Neuronal stem cell (in vitro differentiated cells): ENCODE measurements at regions not wholly inside any gene's neighbourhood (a gene's known extent, or its start where the extent isn't known, plus 50 kb on each side); places are given as distances from the start of the nearest gene placed in this dataset.
A peak's percentile ranks its signal among the peaks of the same experiment; 100 is the strongest.
"Not testable (repeated sequence)": the region's sequence is repeated elsewhere in the genome, so short reads cannot be mapped to it uniquely, and the experiment has no call there.

ENCODE experiments used
- DNase-seq: peaks from one replicate; pipeline ENCODE4 v3.0.0-alpha.2; 2013; ENCODE audit warnings: low spot score
- H2AFZ ChIP-seq: one replicate; pipeline ENCODE4 v1.6.1; 2013; ENCODE audit warnings: mild to moderate bottlenecking, low read length, inconsistent platforms
- H2AK5ac ChIP-seq: 2 replicates; pipeline ENCODE4 v1.6.1; 2013; ENCODE audit warnings: low read depth, mild to moderate bottlenecking, inconsistent platforms, low read length, moderate library complexity, mixed read lengths
- H2BK120ac ChIP-seq: 2 replicates; pipeline ENCODE4 v1.6.1; 2013; ENCODE audit warnings: low read depth, mild to moderate bottlenecking, inconsistent platforms, low read length, moderate library complexity, mixed read lengths
- H2BK12ac ChIP-seq: one replicate; pipeline ENCODE4 v1.6.1; 2013; ENCODE audit warnings: low read length, inconsistent platforms
- H2BK15ac ChIP-seq: 2 replicates; pipeline ENCODE4 v1.6.1; 2013; ENCODE audit warnings: mild to moderate bottlenecking, low read length, inconsistent platforms, mixed read lengths
- H2BK5ac ChIP-seq: one replicate; pipeline ENCODE4 v1.6.1; 2013; ENCODE audit warnings: inconsistent platforms, mild to moderate bottlenecking, low read length, moderate library complexity
- H3K14ac ChIP-seq: one replicate; pipeline ENCODE4 v1.6.1; 2013; ENCODE audit warnings: low read length, inconsistent platforms
- H3K18ac ChIP-seq: 2 replicates; pipeline ENCODE4 v1.6.1; 2013; ENCODE audit warnings: low read length, inconsistent platforms
- H3K23ac ChIP-seq: 2 replicates; pipeline ENCODE4 v1.6.1; 2013; ENCODE audit warnings: low read depth, mild to moderate bottlenecking, mixed read lengths, low read length, inconsistent platforms; ENCODE audit not compliant: poor library complexity
- H3K27ac ChIP-seq: replicated peaks from 3 replicates; pipeline ENCODE4 v1.5.1; 2013; ENCODE audit warnings: low read length, inconsistent platforms
- H3K27me3 ChIP-seq, 3 experiments: 2 replicates each; pipeline ENCODE4 v1.6.1; 2013; ENCODE audit warnings: low read length in 3 of 3, mild to moderate bottlenecking in 2 of 3, inconsistent platforms in 1 of 3, low read depth in 1 of 3, mixed read lengths in 1 of 3, moderate library complexity in 1 of 3; ENCODE audit not compliant: control insufficient read depth in 3 of 3, insufficient read depth in 3 of 3
- H3K36me3 ChIP-seq, 2 donors: replicated peaks in 1 of 2; 2 replicates each; pipeline ENCODE4 v1.6.1; 2013; ENCODE audit warnings: low read length in 2 of 2; ENCODE audit not compliant: control insufficient read depth in 2 of 2, insufficient read depth in 2 of 2
- H3K4ac ChIP-seq: 2 replicates; pipeline ENCODE4 v1.6.1; 2013; ENCODE audit warnings: inconsistent platforms, mild to moderate bottlenecking, low read length, moderate library complexity
- H3K4me1 ChIP-seq, 2 donors: 1 replicate in 1 of 2; 2 replicates in 1 of 2; pipeline ENCODE4 v1.6.1; 2013; ENCODE audit warnings: low read length in 2 of 2, low read depth in 1 of 2; ENCODE audit not compliant: control insufficient read depth in 2 of 2, insufficient read depth in 1 of 2
- H3K4me2 ChIP-seq: one replicate; pipeline ENCODE4 v1.6.1; 2013; ENCODE audit warnings: mild to moderate bottlenecking, low read length, inconsistent platforms; ENCODE audit not compliant: insufficient read depth, poor library complexity, severe bottlenecking
- H3K4me3 ChIP-seq, 2 donors: 2 replicates each; pipeline ENCODE4 v1.5.1; 2013; ENCODE audit warnings: low read length in 2 of 2, mild to moderate bottlenecking in 2 of 2, inconsistent platforms in 1 of 2, moderate library complexity in 1 of 2
- H3K79me1 ChIP-seq: one replicate; pipeline ENCODE4 v1.6.1; 2013; ENCODE audit warnings: low read depth, mild to moderate bottlenecking, inconsistent platforms, low read length, moderate library complexity
- H3K9ac ChIP-seq: one replicate; pipeline ENCODE4 v1.6.1; 2013; ENCODE audit warnings: mild to moderate bottlenecking, low read depth, low read length, inconsistent platforms; ENCODE audit not compliant: poor library complexity
- H3K9me3 ChIP-seq, 2 donors: replicated peaks in 1 of 2; 2 replicates each; pipeline versions ENCODE3 to v1.6.1; 2013; ENCODE audit warnings: low read length in 2 of 2, mild to moderate bottlenecking in 2 of 2, inconsistent platforms in 1 of 2, low read depth in 1 of 2, mixed read lengths in 1 of 2, moderate library complexity in 1 of 2; ENCODE audit not compliant: control insufficient read depth in 2 of 2, insufficient read depth in 1 of 2
- H4K8ac ChIP-seq: one replicate; pipeline ENCODE4 v1.6.1; 2013; ENCODE audit warnings: low read depth, mild to moderate bottlenecking, inconsistent platforms, low read length, moderate library complexity
- H4K91ac ChIP-seq: one replicate; pipeline ENCODE4 v1.6.1; 2013; ENCODE audit warnings: low read length, low read depth, mild to moderate bottlenecking, inconsistent platforms; ENCODE audit not compliant: poor library complexity
- WGBS, 2 donors: extraction: QIAGEN DNeasy Blood & Tissue Kit; methylation state at CpG; one replicate each; pipeline ENCODE4 v1.1.7; 2013; ENCODE audit warnings: missing lambda C conversion rate in 2 of 2, mixed read lengths in 1 of 2; ENCODE audit not compliant: insufficient read length in 2 of 2, insufficient replicate concordance in 1 of 2; ENCODE audit errors: extremely low coverage in 2 of 2; 5-methylcytosine and 5-hydroxymethylcytosine counted together

DNA sequence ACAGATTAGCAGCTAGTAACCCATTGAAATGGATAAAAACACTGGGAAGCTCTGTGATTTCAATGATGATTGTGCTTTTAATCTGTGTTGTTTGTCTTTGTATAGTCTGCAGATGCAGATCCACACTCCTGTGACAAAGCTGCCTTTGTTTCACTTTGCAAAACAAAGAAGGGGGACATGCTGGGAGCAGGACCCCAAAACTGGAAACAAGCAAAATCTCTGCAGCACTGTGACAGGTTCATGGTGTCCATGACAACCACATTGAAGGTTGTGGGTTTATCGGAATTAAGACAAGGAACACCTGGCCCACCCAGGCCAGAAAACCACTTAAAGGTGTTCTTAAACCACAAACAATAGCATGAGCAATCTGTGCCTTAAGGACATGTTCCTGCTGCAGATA is 95.6 kb upstream of the PTGDR start:
- H3K4me2 ChIP-seq, H3K9me3 ChIP-seq: not testable (repeated sequence)
- WGBS, 2 donors: no CpG with 5 or more reads among the region's 1 CpG

DNA sequence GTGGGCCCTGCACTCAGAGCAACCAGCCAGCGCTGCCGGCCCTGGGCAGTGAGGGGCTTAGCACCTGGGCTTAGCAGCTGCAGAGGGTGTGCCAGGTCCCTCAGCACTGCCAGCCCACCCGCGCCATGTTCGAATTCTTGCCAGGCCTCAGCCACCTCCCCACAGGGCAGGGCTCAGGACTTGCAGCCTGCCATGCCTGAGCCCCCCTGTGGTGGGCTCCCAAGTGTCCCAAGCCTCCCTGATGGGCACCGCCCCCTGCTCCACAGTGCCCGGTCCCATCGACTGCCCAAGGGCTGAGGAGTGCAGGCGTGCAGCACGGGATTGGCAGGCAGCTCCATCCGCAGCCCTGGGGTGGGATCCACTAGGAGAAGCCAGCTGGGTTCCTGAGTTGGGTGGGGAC is 98.0 kb upstream of the NID2 start:
- Histone ChIP-seq H3K4me3 (no peak overlapping the region), H2BK5ac (no peak overlapping the region), H3K23ac (no peak overlapping the region), H4K91ac (no peak overlapping the region), H4K8ac (no peak overlapping the region), H3K4me2 (no peak overlapping the region), H3K36me3 (no peaks in the 10 kb centered on the region), H2BK120ac (no peak overlapping the region), H2BK12ac (no peak overlapping the region), H3K9me3 (no peaks in the 10 kb centered on the region), H2BK15ac (no peak overlapping the region), H2AFZ (no peak overlapping the region), H3K79me1 (no peaks in the 10 kb centered on the region), H2AK5ac (no peak overlapping the region), H3K18ac (no peak overlapping the region), H3K4me1 (no peaks in the 10 kb centered on the region), H3K27me3 (no peaks in the 10 kb centered on the region), H3K14ac (no peak overlapping the region), H3K27ac (no peak overlapping the region), H3K4ac (no peak overlapping the region), H3K9ac (no peak overlapping the region)
- DNase-seq: no peak
- no CpG with 5 or more reads among the region's 11 CpGs for WGBS, 2 donors

More for the DNA sequence above, 95.6 kb upstream of the PTGDR start:
- H2AFZ ChIP-seq, H3K36me3 ChIP-seq, H4K8ac ChIP-seq, H4K91ac ChIP-seq, DNase-seq, H3K18ac ChIP-seq, H2BK120ac ChIP-seq, H2BK15ac ChIP-seq, H3K4ac ChIP-seq, H2AK5ac ChIP-seq, H3K27ac ChIP-seq, H3K4me3 ChIP-seq, H3K27me3 ChIP-seq, H3K79me1 ChIP-seq, H2BK5ac ChIP-seq, H3K23ac ChIP-seq, H2BK12ac ChIP-seq, H3K4me1 ChIP-seq, H3K9ac ChIP-seq, H3K14ac ChIP-seq: not testable (repeated sequence)

DNA sequence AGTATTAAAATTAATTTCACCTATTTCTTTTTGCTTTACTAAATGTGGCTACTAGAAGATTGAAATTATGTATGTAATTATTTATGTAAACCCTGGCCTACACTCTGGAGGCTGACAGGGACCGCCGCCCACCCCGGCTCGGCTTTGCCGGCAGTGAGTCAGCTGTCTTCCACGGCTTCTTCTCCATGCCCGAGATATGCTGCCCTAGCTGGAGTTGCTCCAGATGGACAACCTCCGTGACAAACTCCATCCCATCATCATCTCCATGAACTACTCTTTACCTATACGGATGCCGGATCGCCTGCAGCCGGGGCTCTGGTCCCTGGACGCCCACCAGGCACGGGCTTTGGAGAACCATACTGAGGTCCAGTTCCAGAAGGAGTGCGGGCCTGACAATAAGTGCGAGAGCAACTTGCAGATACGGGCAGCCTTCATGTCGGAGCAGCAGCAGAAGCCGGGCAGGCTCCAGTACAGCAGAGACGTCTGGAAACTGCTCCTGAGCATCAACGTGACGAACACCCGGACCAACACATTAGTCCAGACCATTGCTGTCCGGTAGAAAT is 86.9 kb upstream of the NID2 start:
- Histone ChIP-seq H3K9me3 (no peaks in the 10 kb centered on the region), H3K27ac (no peak overlapping the region), H2AFZ (no peak overlapping the region), H3K36me3 (no peaks in the 10 kb centered on the region), H2AK5ac (no peak overlapping the region), H2BK15ac (no peak overlapping the region), H3K27me3 (peaks cover 0 to 2% (median 2%) of the 10 kb centered on the region in 3 experiments), H2BK120ac (no peak overlapping the region), H3K14ac (no peak overlapping the region), H2BK12ac (no peak overlapping the region), H3K18ac (peak overlapping the region; percentile 57), H3K4me2 (no peak overlapping the region), H3K23ac (no peak overlapping the region), H3K4ac (no peak overlapping the region), H2BK5ac (no peak overlapping the region), H3K9ac (no peak overlapping the region), H3K4me3 (peak overlapping the region in 1 of 2 donors; percentile 10), H4K8ac (no peak overlapping the region), H4K91ac (no peak overlapping the region), H3K4me1 (no peaks in the 10 kb centered on the region), H3K79me1 (peaks cover 2% of the 10 kb centered on the region)
- no CpG with 5 or more reads among the region's 24 CpGs for WGBS, 2 donors
- DNase-seq: no peak

DNA sequence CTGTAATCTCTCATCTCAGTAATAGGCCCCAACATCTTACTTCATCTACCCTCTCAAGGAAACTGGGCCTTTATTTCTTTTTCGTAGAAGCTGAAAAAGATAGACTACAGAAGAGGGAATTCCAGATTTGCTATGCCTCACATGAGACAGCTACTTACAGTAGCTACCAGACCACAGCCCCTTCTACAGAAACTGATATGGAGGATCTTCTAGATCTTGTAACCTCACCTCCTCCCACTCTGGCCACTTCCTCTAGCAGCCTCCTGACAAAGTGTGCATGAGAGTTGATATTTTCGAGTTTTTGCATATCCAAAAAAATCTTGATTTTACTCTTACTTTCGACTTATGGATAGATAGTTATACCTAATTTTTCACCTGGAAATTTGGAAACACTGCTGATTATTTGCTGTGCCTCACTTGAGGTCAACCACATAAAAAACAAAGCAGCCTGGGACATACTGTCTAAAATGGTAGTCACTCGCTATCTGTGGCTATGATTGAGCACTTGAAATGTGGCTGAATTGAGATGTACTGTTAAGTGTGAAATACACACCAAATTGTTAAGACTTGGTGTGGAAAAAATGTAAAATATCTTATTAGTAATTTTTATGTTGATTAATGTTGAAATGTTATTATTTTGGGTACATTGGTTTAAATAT is 86.3 kb upstream of the NID2 start:
- no peaks in the 10 kb centered on the region for H3K4me1 ChIP-seq
- H2AFZ ChIP-seq: no peak overlapping the region
- peaks cover 0 to 4% (median 2%) of the 10 kb centered on the region in 3 experiments for H3K27me3 ChIP-seq
- no peaks in the 10 kb centered on the region for H3K36me3 ChIP-seq
- H3K9me3 ChIP-seq: no peaks in the 10 kb centered on the region
- no peak overlapping the region for H4K91ac ChIP-seq
- H2AK5ac ChIP-seq: no peak overlapping the region
- no peak for DNase-seq
- peaks cover 2% of the 10 kb centered on the region for H3K79me1 ChIP-seq
- H2BK15ac ChIP-seq: no peak overlapping the region
- WGBS, 2 donors: no CpG with 5 or more reads among the region's 4 CpGs
- no peak overlapping the region for H3K9ac ChIP-seq
- no peak overlapping the region for H3K4ac ChIP-seq
- no peak overlapping the region for H3K4me3 ChIP-seq
- H2BK5ac ChIP-seq: no peak overlapping the region
- H2BK12ac ChIP-seq: no peak overlapping the region
- H3K18ac ChIP-seq: no peak overlapping the region
- no peak overlapping the region for H3K14ac ChIP-seq
- no peak overlapping the region for H3K4me2 ChIP-seq
- no peak overlapping the region for H2BK120ac ChIP-seq
- H3K23ac ChIP-seq: no peak overlapping the region
- no peak overlapping the region for H4K8ac ChIP-seq
- H3K27ac ChIP-seq: no peak overlapping the region
